Fibroblast of peridontal ligament (primary cell): ENCODE measurements at regions not wholly inside any gene's neighbourhood (a gene's known extent, or its start where the extent isn't known, plus 50 kb on each side); places are given as distances from the start of the nearest gene placed in this dataset.
"Not testable (repeated sequence)": the region's sequence is repeated elsewhere in the genome, so short reads cannot be mapped to it uniquely, and the experiment has no call there.

Experiments used
- DNase-seq: peaks from one replicate; pipeline ENCODE4 v3.0.0-alpha.2; 2010; ENCODE audit errors: extremely low read depth

DNA sequence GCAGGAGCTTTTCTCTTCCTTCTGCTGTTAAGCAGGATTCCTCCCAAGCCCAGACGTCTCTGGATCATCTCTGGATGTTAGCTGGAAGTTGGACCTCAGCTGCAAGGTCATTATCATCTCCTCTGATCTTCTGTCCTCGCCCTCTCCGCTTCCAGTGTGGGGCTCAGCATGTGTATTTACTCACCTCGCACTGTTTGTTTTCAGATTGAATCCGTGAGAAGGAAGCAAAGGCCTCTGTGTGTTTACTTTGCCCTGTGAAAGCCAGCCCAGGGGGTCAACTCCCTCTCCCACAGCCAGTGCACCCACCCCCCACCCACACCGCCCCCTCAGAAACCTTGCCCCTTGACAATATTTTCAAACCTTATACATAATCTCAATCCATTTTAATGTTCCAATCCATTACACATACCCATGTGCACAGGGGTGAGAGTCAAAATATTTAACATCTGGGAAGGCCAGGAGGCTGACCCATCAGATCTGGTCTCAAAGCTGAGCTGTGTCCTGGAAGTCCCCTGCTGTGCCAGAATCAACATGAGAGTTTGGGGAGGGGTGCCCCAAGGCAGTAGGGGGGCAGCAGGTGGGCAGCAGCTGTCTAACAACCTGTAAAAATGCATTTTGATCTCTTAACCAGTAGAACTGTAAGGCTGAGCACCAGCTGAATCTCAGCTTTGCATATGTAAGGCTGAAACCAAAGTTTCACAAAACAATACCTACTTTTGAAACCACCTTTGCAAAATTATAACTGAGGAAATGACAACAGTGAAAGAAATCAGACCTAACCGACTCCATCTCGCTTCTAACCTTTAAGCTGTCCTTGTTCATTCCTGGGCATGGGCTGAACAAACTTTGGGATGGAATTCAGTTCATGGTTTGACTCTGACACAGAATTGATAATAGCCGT is 157.9 kb downstream of the ZNF664 start:
- DNase-seq, result no peak

DNA sequence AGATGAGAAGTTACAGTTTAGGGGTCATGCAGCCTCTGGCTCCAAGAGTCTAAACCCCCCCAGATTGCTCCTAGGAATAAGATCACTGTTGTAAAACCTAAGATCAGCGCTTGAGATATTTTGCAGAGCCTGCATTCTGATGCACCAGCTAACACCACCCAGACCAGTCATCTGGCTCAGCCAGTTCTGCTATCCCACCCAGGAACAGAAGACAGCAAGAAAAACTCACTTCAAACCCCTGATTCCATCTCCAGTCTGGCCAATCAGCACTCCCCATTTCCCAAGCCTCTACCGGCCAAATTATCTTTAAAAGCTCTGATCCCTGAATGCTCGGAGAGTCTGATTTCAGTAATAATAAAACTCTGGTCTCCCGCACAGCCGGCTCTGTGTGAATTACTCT is 158.6 kb downstream of the ZNF664 start:
- DNase-seq, result no peak

DNA sequence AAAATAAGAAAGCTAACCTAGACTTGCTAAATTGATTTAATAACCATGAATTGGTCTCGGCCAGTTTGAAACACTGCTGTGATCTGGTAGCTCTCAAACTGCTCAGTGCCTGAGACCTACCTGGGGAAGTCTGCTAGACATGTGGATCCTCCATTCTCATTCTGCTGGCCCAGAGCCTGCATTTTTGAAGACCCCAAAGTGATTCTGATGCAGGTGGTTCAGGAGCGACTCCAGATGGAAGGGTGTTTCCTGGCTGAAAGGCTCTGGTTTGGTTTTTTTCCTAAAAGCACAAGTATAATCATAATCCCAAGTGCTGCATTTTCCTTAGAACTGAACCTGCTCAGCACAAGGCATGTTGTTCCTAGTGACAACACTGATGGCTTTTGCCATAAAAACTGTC is 159.5 kb downstream of the ZNF664 start:
- DNase-seq, result no peak

DNA sequence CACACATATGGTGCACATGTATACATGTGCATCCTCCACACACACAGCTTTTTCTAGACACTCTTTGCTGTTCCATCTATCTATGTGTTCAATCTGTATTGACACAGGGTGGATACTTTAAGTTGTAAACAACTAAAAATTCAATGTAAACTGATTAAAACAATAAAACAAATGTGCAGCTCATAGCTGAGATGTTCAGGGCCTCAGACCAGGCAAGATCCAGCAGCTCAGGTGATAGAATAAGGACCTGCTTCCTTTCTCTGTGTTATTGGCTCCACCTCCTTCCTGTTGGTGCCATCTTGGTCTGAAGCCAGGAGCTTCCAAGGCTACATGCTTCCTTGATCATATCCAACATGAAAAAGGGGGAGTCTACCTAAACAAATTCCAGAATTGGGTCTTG is 158.1 kb upstream of the RFLNA start:
- DNase-seq, result no peak

DNA sequence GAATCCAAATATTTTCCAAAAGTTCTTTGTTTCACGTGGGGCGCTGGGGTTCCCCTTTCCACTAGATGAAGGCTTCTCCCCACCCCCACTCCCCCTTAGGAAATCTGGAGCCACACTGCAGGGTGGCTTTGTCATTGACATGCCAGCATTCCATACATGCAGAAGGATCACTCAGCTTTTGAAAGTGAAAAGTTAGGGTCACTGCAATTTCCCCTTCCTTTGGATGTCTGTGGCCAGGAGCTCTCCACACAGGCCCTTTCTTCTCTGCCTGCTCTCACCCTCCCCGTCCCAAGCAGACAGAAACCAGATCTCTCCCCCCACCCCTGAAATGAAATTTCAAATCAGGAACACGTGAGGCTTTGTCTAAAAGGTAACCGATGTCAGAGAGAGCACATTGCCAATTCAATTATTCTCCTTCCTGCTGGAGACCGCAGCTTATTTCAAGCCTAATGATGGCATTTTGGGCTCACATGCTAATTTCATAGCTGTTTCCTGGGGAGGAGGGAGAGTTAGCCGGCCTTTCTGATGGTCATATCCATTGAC is 153.9 kb upstream of the RFLNA start:
- no peak for DNase-seq

DNA sequence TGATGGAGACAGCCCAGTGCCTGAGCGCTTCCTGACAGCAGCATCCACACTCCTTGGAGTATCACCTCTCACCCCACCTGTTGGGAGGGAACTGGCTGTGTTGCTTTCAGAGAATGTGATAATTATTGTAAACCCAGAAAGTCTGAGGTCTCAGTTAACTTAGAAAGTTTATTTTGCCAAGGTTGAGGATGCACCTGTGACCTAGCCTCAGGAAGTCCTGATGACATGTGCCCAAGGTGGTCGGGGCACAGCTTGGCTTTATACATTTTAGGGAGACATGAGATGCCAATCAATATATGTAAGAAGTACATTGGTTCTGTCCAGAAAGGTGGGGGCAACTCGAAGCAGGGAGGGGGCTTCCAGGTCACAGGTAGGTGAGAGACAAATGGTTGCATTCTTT is 153.3 kb upstream of the RFLNA start:
- DNase-seq, result not testable (repeated sequence)

DNA sequence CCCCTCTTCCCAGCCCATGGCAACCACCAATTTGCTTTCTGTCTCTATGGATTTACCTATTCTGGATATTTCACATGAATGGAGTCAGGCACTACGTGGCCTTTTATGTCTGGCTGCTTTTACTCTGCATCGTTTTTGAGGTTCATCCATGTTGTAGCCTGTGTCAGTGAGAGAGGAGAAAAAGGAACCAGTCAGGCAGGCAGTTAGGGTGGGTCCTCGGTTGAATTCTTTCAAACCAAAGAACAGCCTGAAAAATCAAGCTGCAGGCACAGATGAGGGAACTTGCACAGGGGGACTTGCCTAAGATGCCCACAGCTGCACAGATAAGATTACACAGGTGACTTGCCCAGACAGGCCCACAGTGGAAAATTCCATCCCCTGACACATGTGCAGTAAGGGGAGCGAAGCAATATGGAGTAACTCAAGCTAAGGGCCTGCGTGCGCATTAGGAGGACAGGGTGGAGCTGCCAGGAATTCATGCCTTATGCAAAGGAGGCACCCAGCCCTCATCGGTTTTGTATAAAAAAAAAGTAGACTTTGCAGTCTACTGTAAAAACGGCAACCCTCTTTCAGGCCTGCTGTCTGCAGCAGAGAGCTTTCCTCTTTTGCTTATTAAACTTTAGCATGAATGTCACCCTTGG is 152.4 kb upstream of the RFLNA start:
- DNase-seq, result no peak

DNA sequence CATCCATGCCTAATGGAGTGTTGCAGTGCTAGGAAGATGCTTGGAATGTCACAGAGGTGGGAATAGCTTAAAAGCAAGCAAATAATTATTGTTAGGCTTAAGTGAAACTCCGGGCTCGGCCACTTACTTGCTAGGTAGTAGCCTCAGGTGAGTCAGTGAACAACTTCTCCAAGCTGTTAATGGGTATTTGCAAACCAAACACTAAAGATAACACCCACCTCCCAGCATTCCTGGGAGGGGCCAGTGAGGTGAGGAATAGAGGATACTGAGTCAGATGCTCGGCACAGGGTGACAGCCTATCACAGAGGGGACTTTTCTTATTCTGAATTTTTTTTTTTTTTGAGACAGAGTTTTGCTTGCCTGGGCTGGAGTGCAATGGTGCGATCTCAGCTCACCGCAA is 151.2 kb upstream of the RFLNA start:
- no peak for DNase-seq

DNA sequence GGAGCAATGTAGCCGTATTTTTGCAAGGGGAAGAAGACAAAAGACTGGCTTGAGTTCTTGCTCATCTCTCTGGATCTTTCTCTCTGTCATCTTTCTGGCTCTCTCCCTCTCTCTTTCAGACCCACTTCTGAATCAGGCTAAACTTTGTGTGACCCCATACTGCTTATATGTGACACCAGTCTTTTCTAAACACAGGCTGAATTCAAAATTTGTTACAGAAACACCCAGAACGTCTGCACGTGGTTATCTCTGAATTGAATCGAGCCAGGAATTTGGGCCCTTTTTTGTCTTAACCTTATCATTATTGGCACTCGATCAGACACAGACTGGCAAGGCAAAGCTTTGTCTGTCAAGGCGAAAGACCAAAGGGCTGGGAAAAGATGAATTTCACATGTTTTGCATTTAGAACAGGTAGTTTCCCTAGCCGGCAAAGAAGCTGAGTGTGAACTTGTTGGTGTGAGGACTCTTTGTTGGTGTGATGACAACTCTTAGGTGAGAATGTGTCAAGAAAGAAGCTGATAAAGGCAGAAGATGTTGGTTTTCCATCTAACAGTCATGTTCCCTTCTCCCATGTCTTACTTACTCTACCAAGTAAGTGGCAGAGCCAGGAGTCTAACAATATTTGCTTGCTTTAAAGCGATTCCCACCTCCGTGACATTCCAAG is 150.2 kb upstream of the RFLNA start:
- no peak for DNase-seq

DNA sequence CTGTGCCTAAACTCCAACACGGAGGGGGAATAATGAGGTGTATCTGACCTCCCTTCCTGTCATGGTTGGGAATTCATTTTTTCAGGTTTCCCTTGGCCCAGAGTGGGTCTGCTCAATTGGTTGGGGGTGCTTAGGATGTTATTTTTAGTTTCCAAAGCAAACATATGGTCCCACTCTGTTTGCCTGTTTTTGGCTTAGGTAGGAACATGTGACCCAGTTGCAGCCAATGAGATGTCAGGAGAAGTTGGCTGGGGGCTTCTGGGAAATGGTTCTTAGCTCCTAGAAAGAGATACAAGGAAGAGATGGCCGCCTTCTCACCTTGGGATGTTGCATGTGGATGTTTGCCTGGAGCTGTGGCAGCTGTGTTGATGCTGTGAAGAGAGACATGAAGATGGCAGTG is 147.9 kb upstream of the RFLNA start:
- DNase-seq, result no peak

DNA sequence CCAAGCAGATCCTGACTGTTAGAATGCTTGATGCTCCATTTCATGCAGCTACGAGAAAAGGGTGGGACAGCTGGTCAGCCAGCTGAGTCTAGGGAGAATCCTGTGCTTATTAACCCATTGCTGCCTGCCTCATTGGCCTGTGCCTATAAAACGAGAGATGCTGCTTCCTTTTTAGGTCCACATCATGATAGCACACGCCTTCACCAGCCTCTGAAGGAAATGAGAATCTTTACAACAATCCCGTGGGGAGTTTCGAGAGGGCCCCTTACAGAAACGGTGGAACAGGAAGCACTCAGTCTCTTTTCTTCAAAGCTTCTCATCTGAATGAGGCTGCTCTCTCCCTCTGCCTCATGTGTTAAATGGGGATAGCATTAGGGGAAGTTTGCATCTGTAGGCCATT is 147.3 kb upstream of the RFLNA start:
- no peak for DNase-seq

DNA sequence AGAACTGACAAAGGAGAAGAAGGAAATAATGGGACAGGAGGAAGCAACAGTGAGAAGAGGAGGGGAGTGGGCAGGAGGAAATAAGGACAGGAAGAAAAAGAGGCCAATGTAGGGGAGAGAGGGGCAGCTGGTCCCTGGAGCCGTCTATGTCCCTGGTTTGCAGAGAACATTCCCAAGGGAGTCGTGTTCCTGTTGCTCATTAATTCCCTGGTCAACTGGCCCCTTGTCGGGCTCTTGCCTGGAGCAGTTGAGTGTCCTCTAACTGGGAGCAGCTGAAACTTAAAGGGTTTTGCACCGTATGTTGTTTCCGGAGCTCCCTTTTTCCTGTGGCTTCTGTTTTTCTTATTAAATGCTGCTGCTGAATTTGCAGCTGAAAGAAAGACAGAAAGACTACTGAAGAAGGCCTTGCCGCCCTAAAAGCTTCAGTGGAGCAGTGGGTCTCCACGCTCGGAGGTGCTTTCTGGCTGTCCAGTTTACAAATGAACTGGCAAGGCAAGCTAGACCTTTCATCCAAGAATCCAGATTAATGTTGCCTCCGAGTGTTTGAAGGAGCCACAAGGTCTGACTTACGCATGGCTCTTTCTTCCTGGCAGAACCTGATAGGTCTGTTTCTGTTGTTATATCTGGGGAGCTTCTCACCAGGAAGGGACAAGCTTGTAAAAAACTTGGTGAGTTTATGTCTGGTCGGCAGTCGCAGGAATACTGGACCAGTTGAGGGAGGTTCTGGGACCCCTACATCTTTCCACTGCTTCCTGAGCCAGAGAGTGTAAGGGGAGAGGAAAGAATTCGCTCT is 146.2 kb upstream of the RFLNA start:
- DNase-seq, result no peak

DNA sequence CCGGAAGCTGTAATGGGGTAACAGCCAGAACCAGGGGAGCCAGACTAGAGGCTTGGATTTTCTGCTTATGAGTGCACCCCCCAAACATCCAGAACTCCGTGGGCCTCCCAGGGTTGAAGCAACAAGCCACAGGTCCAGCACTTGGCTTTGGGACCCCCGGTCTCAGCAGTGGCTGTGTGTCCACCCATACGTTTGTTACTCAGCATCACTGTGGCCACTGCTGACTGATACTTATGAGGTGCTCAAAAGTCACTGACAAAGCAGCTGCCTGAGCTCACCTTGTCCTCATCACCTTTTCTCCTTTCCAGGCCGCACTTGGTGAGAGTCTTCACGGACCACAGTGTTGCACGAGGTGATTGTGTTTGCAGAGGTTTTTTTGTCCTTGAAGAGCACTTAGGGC is 145.6 kb upstream of the RFLNA start:
- DNase-seq, result no peak

DNA sequence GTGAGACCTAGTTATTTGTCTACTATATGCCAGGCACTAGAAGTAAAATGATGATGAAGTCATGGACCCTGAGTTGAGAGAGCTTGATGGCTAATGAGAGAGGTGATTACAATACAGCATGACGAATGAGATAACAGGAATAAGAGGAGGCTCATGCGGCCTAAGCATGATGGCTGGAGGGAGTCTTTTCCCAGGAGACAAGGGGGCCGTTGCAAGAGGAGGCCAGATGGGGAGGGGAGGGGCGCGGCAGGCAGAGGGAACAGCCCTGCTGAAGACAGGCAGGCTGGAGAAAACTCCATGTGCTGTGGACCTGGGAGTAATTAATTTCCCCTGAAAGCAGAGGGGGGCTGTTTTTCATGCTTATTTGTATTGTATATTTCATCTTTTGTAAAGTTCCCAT is 144.7 kb upstream of the RFLNA start:
- DNase-seq, result no peak

DNA sequence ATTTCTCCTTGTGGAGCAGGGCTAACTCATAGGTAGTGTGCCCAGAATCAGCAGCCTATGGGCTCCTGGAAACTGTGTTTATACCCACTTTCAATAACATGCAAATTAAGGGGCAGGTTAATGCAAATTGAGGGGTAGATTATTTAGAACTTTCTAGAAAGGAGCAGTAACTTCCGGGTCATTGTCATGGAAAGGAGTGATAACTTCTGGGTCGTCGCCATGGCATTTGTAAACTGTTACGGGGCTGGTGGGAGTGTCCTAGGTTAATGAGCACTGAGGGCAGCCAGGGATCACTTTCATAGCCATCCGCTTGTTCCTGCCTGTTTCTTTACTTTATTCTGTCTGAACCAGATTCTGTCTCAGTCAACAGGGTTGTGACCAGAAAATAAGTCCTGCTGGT is 143.3 kb upstream of the RFLNA start:
- DNase-seq, result no peak

DNA sequence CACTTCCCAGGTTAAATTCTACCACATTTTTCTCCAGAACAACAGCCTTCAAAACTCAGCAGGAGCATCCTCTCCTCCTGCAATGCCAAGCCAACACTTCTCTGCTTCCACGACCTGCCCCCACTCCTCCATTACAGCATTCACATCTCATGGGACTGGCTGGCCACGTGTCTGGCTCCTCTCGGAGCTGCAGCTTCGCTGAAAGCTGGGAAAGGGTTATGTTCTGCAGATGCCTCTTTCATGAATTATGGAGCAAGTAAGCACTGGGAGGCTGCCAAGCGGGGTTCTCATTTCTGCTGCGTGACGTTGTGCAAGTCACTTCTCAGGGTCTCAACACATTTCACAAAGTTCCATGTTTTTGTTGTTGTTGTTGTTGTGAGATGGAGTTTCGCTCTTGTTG is 142.2 kb upstream of the RFLNA start:
- DNase-seq, result no peak

DNA sequence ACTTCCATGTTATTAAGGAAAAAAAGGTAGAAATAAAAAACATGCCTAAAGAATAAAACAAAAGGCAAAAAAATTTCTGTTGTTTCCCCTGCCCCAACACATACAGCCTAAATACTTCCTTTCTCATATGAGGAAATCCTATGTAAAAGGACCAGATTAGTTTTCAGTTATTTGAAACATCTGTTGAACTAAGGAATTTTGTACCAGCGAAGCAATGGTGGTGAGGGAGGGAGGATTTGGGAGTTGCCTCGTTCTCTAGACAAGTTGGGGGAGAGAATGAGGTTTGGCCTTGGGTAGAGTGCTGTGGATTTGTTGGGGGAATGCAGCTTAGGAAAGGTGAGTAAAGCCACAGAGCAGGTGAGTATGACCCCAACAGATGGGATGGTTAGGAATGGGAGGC is 141.5 kb upstream of the RFLNA start:
- DNase-seq, result no peak

DNA sequence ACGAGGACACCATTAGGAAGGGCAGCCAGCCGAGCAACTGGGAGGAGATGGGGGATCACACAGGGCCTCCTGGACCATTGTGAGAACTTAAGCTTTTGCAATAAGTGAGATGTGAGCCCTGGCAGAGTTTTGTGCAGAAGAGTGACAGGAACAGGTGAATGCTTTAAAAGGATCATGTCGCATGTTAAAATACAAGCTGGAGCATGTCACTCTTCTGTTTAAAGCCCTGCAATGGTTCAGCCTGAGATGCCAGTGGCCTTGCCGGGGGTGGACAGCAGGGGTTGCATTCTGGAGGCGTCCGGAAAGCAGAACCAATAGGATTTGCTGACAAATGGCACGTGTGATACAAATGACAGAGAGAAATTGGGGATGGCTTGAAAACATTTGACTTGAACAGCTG is 137.5 kb upstream of the RFLNA start:
- no peak for DNase-seq

DNA sequence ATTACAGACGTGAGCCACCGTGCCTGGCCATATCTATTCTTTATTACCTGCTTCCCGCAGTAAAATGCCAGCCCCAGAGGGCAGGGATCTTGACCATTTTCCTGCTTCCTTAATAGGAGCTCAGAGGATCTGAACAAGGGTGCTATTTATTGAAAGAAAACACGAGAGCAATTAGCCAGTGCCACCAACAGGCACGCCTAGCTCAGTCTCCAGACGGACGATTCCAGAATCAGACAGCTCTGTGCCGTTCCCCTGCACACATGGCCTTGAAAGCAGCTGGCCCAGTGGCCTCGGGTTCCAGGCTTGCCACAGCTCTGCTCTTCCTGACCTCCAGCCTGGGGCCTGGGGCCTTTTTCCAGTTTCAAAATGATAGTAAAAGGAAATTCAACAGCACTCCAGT is 135.2 kb upstream of the RFLNA start:
- no peak for DNase-seq

DNA sequence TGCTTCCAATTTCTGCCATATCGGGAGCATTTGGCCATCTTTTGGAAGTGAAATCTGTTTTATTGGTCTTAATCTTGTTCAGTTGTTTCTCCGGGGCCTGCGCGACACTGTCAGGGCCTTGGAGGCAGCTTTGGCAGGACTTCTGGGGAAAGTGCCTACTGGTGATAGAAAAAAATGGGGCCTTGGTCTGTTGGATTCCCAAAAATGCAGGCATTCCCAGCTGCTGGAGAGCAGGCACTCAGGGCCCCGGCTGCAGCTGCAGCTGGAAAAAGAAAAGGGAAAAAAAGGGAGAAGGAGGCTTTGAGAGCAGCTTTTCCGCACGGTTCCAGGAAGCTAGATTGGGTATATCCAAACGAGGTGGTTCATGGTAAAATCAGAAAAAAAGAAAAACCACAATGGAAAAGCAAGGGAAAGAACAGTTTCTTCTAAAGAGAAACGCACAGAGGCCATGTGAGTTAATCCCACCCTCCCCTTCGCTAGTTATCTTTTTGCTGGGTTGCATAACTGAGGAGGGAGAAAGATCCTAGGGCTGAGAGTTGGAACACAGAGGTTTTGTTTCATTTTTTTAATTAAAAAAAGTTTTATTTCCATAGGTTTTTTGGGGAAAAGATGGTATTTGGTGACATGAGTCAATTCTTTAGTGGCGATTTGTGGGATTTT is 134.7 kb upstream of the RFLNA start:
- DNase-seq, result no peak

DNA sequence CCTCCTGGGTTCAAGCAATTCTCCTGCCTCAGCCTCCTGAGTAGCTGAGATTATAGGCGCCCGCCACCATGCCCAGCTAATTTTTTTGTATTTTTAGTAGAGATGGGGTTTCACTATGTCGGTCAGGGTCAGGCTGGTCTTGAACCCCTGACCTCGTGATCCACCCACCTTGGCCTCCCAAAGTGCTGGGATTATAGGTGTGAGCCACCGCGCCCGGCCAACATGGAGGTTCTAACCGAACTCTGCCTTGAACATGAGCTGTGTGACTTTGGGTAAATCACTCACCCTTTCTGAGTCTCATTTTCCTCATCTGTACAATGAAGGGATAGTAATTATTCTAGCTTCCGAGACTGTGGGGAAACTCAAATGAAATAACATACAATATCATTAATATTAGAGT is 133.5 kb upstream of the RFLNA start:
- not testable (repeated sequence) for DNase-seq
